Mucosa of descending colon (tissue), 3 donors: ENCODE measurements at regions not wholly inside any gene's neighbourhood (a gene's known extent, or its start where the extent isn't known, plus 50 kb on each side); places are given as distances from the start of the nearest gene placed in this dataset.

Source experiments
- ATAC-seq: fragments of 200-7000 bp; cut with Tn5 transposase; one replicate; pipeline ENCODE4 v1.9.1; 2020; ENCODE audit warnings: mild to moderate bottlenecking, moderate library complexity
- DNase-seq, 3 donors: peaks; one replicate each; pipeline ENCODE4 v3.0.0-alpha.2; 2020
- H3K36me3 ChIP-seq: fragments of 200-600 bp; one replicate; pipeline ENCODE4 v1.8.0; 2021; ENCODE audit warnings: low read depth, mild to moderate bottlenecking
- H3K4me1 ChIP-seq: fragments of 200-600 bp; one replicate; pipeline ENCODE4 v1.8.0; 2021; ENCODE audit warnings: low read depth, mild to moderate bottlenecking
- H3K4me3 ChIP-seq: fragments of 200-600 bp; one replicate; pipeline ENCODE4 v1.8.0; 2021; ENCODE audit warnings: mild to moderate bottlenecking
- H3K9me3 ChIP-seq: fragments of 200-600 bp; one replicate; pipeline ENCODE4 v1.8.0; 2021; ENCODE audit warnings: mild to moderate bottlenecking
- CTCF ChIP-seq: fragments of 200-600 bp; IDR thresholded peaks from one replicate; pipeline ENCODE4 v1.8.0; 2022; ENCODE audit warnings: antibody characterized with exemption, mild to moderate bottlenecking
- intact Hi-C, 2 donors: fragments of 100-400 bp; cut with DNase I in 1 of 2; cut with micrococcal nuclease in 1 of 2; formaldehyde crosslinking; loops; one replicate each; pipeline versions ENCODE4 v1.11.0 to v1.11.1; 2022; cut with DNase I, micrococcal nuclease
- donor health status: DM: no; HTN: no; CAD: no; lungs with moderate emphysema.
- donor health status: DM: no; HTN: no; CAD: no.
- donor health status: DM: no; HTN: yes; CAD: no.

GRCh38 chr16:51876934-51877333 is 670.0 kb downstream of the TOX3 start:
- Histone ChIP-seq H3K4me1 (no peaks in the 10 kb centered on the region), H3K9me3 (no peaks in the 10 kb centered on the region), H3K4me3 (no peak overlapping the region), H3K36me3 (no peaks in the 10 kb centered on the region)
- DNase-seq (peak in 1 of 3 donors; percentile 4), ATAC-seq (no peak)
- intact Hi-C loops: no loop called here
- TF ChIP-seq CTCF: no peak

- ATAC-seq (no peak), DNase-seq (no peak)
- Histone ChIP-seq H3K4me1 (no peaks in the 10 kb centered on the region), H3K4me3 (no peak overlapping the region), H3K9me3 (no peaks in the 10 kb centered on the region), H3K36me3 (no peaks in the 10 kb centered on the region)
- intact Hi-C loops: no loop called here
- no peak for TF ChIP-seq CTCF
Observed at GRCh38 chr16:51876601-51876875, 670.4 kb downstream of the TOX3 start.

- no peaks in the 10 kb centered on the region for H3K36me3 ChIP-seq
- H3K9me3 ChIP-seq: no peaks in the 10 kb centered on the region
- H3K4me3 ChIP-seq: no peak overlapping the region
- intact Hi-C loops: no loop called here
- no peaks in the 10 kb centered on the region for H3K4me1 ChIP-seq
- DNase-seq (peak in 1 of 3 donors; percentile 2), ATAC-seq (no peak)
- TF ChIP-seq CTCF: no peak
Observed at GRCh38 chr16:51875834-51876600, 670.9 kb downstream of the TOX3 start.

GRCh38 chr16:51872524-51872923 is 674.4 kb downstream of the TOX3 start:
- no peak for DNase-seq
- no peak overlapping the region for H3K4me3 ChIP-seq
- no peaks in the 10 kb centered on the region for H3K4me1 ChIP-seq
- H3K36me3 ChIP-seq: no peaks in the 10 kb centered on the region
- no peak for TF ChIP-seq CTCF
- intact Hi-C loops: no loop called here
- no peaks in the 10 kb centered on the region for H3K9me3 ChIP-seq
- no peak for ATAC-seq

- no peaks in the 10 kb centered on the region for H3K9me3 ChIP-seq
- intact Hi-C loops: no loop called here
- H3K4me1 ChIP-seq: no peaks in the 10 kb centered on the region
- no peak for DNase-seq
- ATAC-seq: no peak
- H3K36me3 ChIP-seq: no peaks in the 10 kb centered on the region
- no peak overlapping the region for H3K4me3 ChIP-seq
- no peak for TF ChIP-seq CTCF
Observed at GRCh38 chr16:51870296-51870854, 676.6 kb downstream of the TOX3 start.
